T-cell (primary cell): ENCODE measurements at regions not wholly inside any gene's neighbourhood (a gene's known extent, or its start where the extent isn't known, plus 50 kb on each side); places are given as distances from the start of the nearest gene placed in this dataset.
"Not testable (repeated sequence)": the region's sequence is repeated elsewhere in the genome, so short reads cannot be mapped to it uniquely, and the experiment has no call there.

Experiments
- ATAC-seq, 4 experiments: fragments of 200-7000 bp in 3 of 4; fragments of 150-1000 bp in 1 of 4; cut with Tn5 transposase; replicated peaks in 1 of 4; 1 replicate in 3 of 4; 2 replicates in 1 of 4; pipeline ENCODE4 v1.10.0; 2021; ENCODE audit warnings: moderate library complexity in 3 of 4, mild to moderate bottlenecking in 2 of 4, moderate number of reproducible peaks in 1 of 4
- CTCF ChIA-PET, 2 donors: fragments of 300-600 bp; sonication (Branson Sonifier 250); formaldehyde crosslinking; loops; one replicate each; lab custom pipeline; 2022; ENCODE audit warnings: antibody characterized with exemption in 2 of 2; lab: Charles Lee
- POLR2A ChIA-PET, 2 donors: fragments of 300-600 bp; sonication (Branson Sonifier 250); formaldehyde crosslinking; loops; one replicate each; lab custom pipeline; 2022; ENCODE audit warnings: antibody characterized with exemption in 2 of 2; lab: Charles Lee
- DNase-seq, 35 experiments: peaks; one replicate each; pipeline versions ENCODE4 v3.0.0 to v3.0.0-alpha.2; 2013 to 2023
- H3K27ac ChIP-seq: one replicate; pipeline ENCODE4 v1.5.1; 2013; ENCODE audit warnings: low read length
- H3K27me3 ChIP-seq, 2 experiments: replicated peaks in 1 of 2; 1 replicate in 1 of 2; 2 replicates in 1 of 2; pipeline versions ENCODE4 v1.6.1 to v1.7.0; 2013; ENCODE audit warnings: low read length in 1 of 2, mixed read lengths in 1 of 2; ENCODE audit not compliant: control insufficient read depth in 2 of 2, insufficient read depth in 2 of 2; ENCODE audit errors: extremely low read depth in 1 of 2
- H3K36me3 ChIP-seq, 2 donors: 1 replicate in 1 of 2; 2 replicates in 1 of 2; pipeline versions ENCODE4 v1.6.1 to v1.7.0; 2013; ENCODE audit warnings: low read length in 1 of 2; ENCODE audit not compliant: control insufficient read depth in 2 of 2, insufficient read depth in 1 of 2; ENCODE audit errors: extremely low read depth in 1 of 2
- H3K4me1 ChIP-seq, 2 experiments: 1 replicate in 1 of 2; 2 replicates in 1 of 2; pipeline versions ENCODE4 v1.6.1 to v1.7.0; 2013; ENCODE audit warnings: low read length in 2 of 2, mixed read lengths in 1 of 2; ENCODE audit not compliant: insufficient read depth in 2 of 2, control insufficient read depth in 1 of 2; ENCODE audit errors: extremely low read depth in 1 of 2
- H3K4me3 ChIP-seq, 2 donors: 1 replicate in 1 of 2; 2 replicates in 1 of 2; pipeline versions ENCODE4 v1.5.1 to v1.7.0; 2013; ENCODE audit warnings: mild to moderate bottlenecking in 2 of 2, low read length in 1 of 2, moderate library complexity in 1 of 2; ENCODE audit not compliant: control insufficient read depth in 1 of 2; ENCODE audit errors: extremely low read depth in 1 of 2
- H3K9me3 ChIP-seq: 2 replicates; pipeline ENCODE4 v1.7.0; 2013
- H3K27ac Mint-ChIP-seq, 2 donors: one replicate each; pipeline ENCODE4 v1.8.0; 2020 to 2021; ENCODE audit warnings: mild to moderate bottlenecking in 2 of 2, mixed read lengths in 2 of 2
- H3K27me3 Mint-ChIP-seq, 2 donors: one replicate each; pipeline ENCODE4 v1.8.0; 2021 to 2022; ENCODE audit warnings: mixed read lengths in 2 of 2
- H3K36me3 Mint-ChIP-seq: one replicate; pipeline ENCODE4 v1.8.0; 2021; ENCODE audit warnings: mixed read lengths
- H3K4me1 Mint-ChIP-seq, 3 donors: one replicate each; pipeline ENCODE4 v1.8.0; 2020 to 2022; ENCODE audit warnings: mixed read lengths in 3 of 3, mild to moderate bottlenecking in 1 of 3
- H3K4me3 Mint-ChIP-seq, 3 donors: one replicate each; pipeline ENCODE4 v1.8.0; 2020 to 2022; ENCODE audit warnings: mild to moderate bottlenecking in 3 of 3, mixed read lengths in 3 of 3, moderate library complexity in 3 of 3
- H3K9me3 Mint-ChIP-seq, 3 donors: one replicate each; pipeline ENCODE4 v1.8.0; 2020 to 2022; ENCODE audit warnings: mixed read lengths in 3 of 3
- WGBS: methylation state at CpG from one replicate; pipeline ENCODE4 v1.1.5; 2013; ENCODE audit warnings: missing lambda C conversion rate; ENCODE audit not compliant: insufficient coverage; 5-methylcytosine and 5-hydroxymethylcytosine counted together

GRCh38 chr1:177411381-177411780 lies 240.6 kb downstream of the BRINP2 start:
- no peak for DNase-seq
- ChIA-PET POLR2A (no interaction called here), CTCF (no interaction called here)
- Histone ChIP-seq H3K9me3 (no peaks in the 10 kb centered on the region), H3K4me1 (no peaks in the 10 kb centered on the region), H3K27me3 (no peaks in the 10 kb centered on the region), H3K27ac (no peak overlapping the region), H3K36me3 (no peaks in the 10 kb centered on the region), H3K4me3 (no peak overlapping the region)
- no peaks in the 10 kb centered on the region for H3K4me1 Mint-ChIP-seq
- no peaks in the 10 kb centered on the region for H3K27me3 Mint-ChIP-seq
- H3K9me3 Mint-ChIP-seq: peaks cover 12 to 19% (median 13%) of the 10 kb centered on the region in 3 donors
- H3K27ac Mint-ChIP-seq: no peak overlapping the region
- no peak for ATAC-seq
- 70% methylated on average over 2 of the region's 3 CpGs for WGBS
- no peaks in the 10 kb centered on the region for H3K36me3 Mint-ChIP-seq
- H3K4me3 Mint-ChIP-seq: no peak overlapping the region

DNA sequence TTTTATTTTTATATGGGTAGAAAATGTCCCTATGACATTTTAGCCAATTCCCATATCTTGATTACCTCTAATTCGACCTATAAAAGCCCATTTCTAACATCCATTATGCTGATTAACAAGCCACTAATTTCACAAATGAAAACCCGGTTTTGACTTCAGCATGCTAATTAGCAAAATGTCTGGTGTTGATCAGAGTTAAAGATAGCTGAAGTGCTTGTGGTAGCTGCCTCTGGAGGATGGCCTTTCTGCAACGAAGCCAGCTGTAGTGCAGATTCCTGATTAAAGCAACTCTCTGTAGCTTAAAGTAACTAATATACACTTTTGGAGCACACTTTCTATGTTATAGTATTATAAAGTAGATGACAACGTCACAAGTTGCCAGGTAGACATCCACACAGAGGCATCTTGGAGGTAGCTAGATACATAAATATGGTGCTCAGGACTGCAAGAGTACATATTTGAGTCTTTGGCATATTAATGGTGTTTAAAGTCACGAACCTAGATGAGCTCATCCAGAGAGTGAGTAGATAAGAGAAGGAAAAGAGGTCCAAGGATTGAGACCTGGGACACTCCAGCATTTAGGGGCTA lies 239.5 kb downstream of the BRINP2 start:
- Mint-ChIP-seq H3K27ac (no peak overlapping the region), H3K27me3 (no peaks in the 10 kb centered on the region), H3K9me3 (peaks cover 12 to 19% (median 13%) of the 10 kb centered on the region in 3 donors), H3K36me3 (no peaks in the 10 kb centered on the region), H3K4me3 (no peak overlapping the region), H3K4me1 (no peaks in the 10 kb centered on the region)
- no peak for DNase-seq
- 33% methylated on average over 1 of the region's 5 CpGs for WGBS
- POLR2A ChIA-PET: no interaction called here
- Histone ChIP-seq H3K27me3 (no peaks in the 10 kb centered on the region), H3K36me3 (no peaks in the 10 kb centered on the region), H3K4me1 (no peaks in the 10 kb centered on the region), H3K4me3 (no peak overlapping the region), H3K9me3 (no peaks in the 10 kb centered on the region), H3K27ac (no peak overlapping the region)
- CTCF ChIA-PET: interaction anchor here in 1 of 2 donors (0.7 to 0.8 kb wide), 2 partner anchors 39 to 54 kb away, joined by 3 to 4 read pairs; no protein-coding TSS in a partner anchor
- ATAC-seq: no peak

DNA sequence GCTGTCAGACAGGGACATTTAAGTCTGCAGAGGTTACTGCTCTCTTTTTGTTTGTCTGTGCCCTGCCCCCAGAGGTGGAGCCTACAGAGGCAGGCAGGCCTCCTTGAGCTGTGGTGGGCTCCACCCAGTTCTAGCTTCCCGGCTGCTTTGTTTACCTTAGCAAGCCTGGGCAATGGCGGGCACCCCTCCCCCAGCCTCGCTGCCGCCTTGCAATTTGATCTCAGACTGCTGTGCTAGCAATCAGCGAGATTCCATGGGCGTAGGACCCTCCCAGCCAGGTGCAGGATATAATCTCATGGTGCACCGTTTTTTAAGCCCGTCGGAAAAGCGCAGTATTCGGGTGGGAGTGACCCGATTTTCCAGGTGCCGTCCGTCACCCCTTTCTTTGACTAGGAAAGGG lies 235.6 kb downstream of the BRINP2 start:
- not testable (repeated sequence) for H3K27me3 Mint-ChIP-seq, DNase-seq
- 81% methylated on average over 5 of the region's 14 CpGs for WGBS

GRCh38 chr1:177392336-177392735 lies 221.6 kb downstream of the BRINP2 start:
- no peaks in the 10 kb centered on the region for H3K4me1 ChIP-seq
- no peaks in the 10 kb centered on the region for H3K9me3 ChIP-seq
- 44% methylated on average over 1 of the region's 3 CpGs for WGBS
- POLR2A ChIA-PET: no interaction called here
- no peak overlapping the region for H3K4me3 ChIP-seq
- no peak overlapping the region for H3K27ac ChIP-seq
- DNase-seq (no peak), ATAC-seq (no peak)
- no peaks in the 10 kb centered on the region for H3K27me3 ChIP-seq
- H3K4me1 Mint-ChIP-seq: no peaks in the 10 kb centered on the region
- H3K27ac Mint-ChIP-seq: no peak overlapping the region
- CTCF ChIA-PET: interaction anchor here in 1 of 2 donors (0.6 kb wide), 1 partner anchor 16 kb away, joined by 4 read pairs; no protein-coding TSS in a partner anchor
- H3K36me3 Mint-ChIP-seq: no peaks in the 10 kb centered on the region
- no peaks in the 10 kb centered on the region for H3K36me3 ChIP-seq
- no peak overlapping the region for H3K4me3 Mint-ChIP-seq
- peaks cover 2 to 25% (median 8%) of the 10 kb centered on the region in 3 donors for H3K9me3 Mint-ChIP-seq
- no peaks in the 10 kb centered on the region for H3K27me3 Mint-ChIP-seq

More for the DNA sequence above, 235.6 kb downstream of the BRINP2 start:
- H3K36me3 Mint-ChIP-seq, ATAC-seq, POLR2A ChIA-PET, H3K4me3 Mint-ChIP-seq, H3K27ac Mint-ChIP-seq, H3K36me3 ChIP-seq, H3K4me3 ChIP-seq, H3K9me3 ChIP-seq, H3K27ac ChIP-seq, H3K4me1 ChIP-seq, CTCF ChIA-PET, H3K4me1 Mint-ChIP-seq, H3K27me3 ChIP-seq: not testable (repeated sequence)
- H3K9me3 Mint-ChIP-seq: peaks cover 12 to 19% (median 18%) of the 10 kb centered on the region in 3 donors

DNA sequence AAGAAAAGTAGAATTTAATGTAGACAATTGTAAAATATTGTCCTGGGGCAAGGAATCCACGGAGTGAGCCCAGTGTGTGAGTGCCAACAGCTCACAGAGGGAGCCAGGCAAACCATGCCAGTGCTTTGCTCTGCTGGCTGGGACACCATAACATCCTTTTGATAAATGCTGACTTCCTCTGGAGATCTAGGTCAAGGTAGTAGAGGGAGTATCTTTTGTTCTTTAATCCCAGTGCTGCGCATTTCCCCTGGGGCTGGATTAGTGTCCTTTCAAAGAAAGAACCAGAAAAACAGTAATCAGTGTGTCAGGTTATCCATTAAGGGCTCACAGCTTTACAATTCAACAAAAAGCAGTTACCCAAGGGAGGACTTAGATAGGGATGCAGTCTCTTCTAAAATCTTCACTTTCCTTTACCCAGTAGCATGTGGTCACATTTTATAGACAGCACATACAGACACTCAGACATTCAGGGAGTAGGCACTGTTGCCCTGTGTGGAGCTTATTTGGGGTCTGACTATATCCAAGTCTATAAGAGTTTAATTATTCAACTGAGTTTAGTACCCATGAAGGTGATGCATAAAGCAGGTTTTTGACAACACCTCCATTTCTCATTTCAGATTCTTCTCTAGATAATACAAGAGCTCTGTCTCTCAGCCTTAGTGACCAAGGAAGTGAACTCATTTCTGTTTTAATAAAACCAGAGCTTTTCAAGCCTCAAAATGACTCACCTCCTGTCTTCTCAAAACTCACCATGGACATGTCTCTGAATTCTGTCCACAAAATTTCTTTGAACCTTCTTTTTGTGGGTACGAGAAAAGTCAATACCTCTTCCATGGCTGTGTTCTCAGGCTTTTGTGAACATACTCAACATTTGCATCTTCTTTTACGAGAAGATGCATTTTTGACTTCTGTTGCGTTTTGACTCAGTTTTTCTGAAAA lies 215.3 kb downstream of the BRINP2 start:
- H3K4me1 ChIP-seq: no peaks in the 10 kb centered on the region
- no peak overlapping the region for H3K4me3 ChIP-seq
- no peaks in the 10 kb centered on the region for H3K36me3 ChIP-seq
- H3K27ac ChIP-seq: no peak overlapping the region
- H3K9me3 Mint-ChIP-seq: peaks cover 5 to 18% (median 6%) of the 10 kb centered on the region in 3 donors
- CTCF ChIA-PET: no interaction called here
- ATAC-seq: no peak
- DNase-seq: no peak
- H3K27me3 Mint-ChIP-seq: no peaks in the 10 kb centered on the region
- POLR2A ChIA-PET: no interaction called here
- WGBS: 84% methylated on average over 3 of the region's 5 CpGs
- H3K36me3 Mint-ChIP-seq: no peaks in the 10 kb centered on the region
- H3K27ac Mint-ChIP-seq: no peak overlapping the region
- no peaks in the 10 kb centered on the region for H3K9me3 ChIP-seq
- H3K27me3 ChIP-seq: peaks cover 0 to 3% of the 10 kb centered on the region in 2 experiments
- no peak overlapping the region for H3K4me3 Mint-ChIP-seq
- no peaks in the 10 kb centered on the region for H3K4me1 Mint-ChIP-seq

- no peaks in the 10 kb centered on the region for H3K27me3 Mint-ChIP-seq
- H3K27me3 ChIP-seq: peaks cover 0 to 3% of the 10 kb centered on the region in 2 experiments
- H3K36me3 Mint-ChIP-seq: no peaks in the 10 kb centered on the region
- no peak overlapping the region for H3K27ac ChIP-seq
- no peak for DNase-seq
- H3K4me3 Mint-ChIP-seq: no peak overlapping the region
- peaks cover 6 to 18% (median 14%) of the 10 kb centered on the region in 3 donors for H3K9me3 Mint-ChIP-seq
- 77% methylated on average over 2 of the region's 3 CpGs for WGBS
- POLR2A ChIA-PET: no interaction called here
- no peak overlapping the region for H3K4me3 ChIP-seq
- H3K36me3 ChIP-seq: no peaks in the 10 kb centered on the region
- H3K4me1 Mint-ChIP-seq: no peaks in the 10 kb centered on the region
- H3K27ac Mint-ChIP-seq: no peak overlapping the region
- no peaks in the 10 kb centered on the region for H3K9me3 ChIP-seq
- CTCF ChIA-PET: no interaction called here
- H3K4me1 ChIP-seq: no peaks in the 10 kb centered on the region
- no peak for ATAC-seq
These were observed 213.7 kb downstream of the BRINP2 start for GRCh38 chr1:177384461-177384860.
